Ectodermal cell (in vitro differentiated cells): ENCODE measurements at regions not wholly inside any gene's neighbourhood (a gene's known extent, or its start where the extent isn't known, plus 50 kb on each side); places are given as distances from the start of the nearest gene placed in this dataset.

Source experiments
- H3K27ac ChIP-seq: 2 replicates; pipeline ENCODE4 v1.7.0; 2013; ENCODE audit warnings: mild to moderate bottlenecking, low read depth, low read length; ENCODE audit not compliant: insufficient read depth, poor library complexity, severe bottlenecking
- H3K27me3 ChIP-seq: 2 replicates; pipeline ENCODE4 v1.7.0; 2013; ENCODE audit warnings: mild to moderate bottlenecking, low read length; ENCODE audit not compliant: insufficient read depth, control insufficient read depth, poor library complexity, severe bottlenecking
- H3K36me3 ChIP-seq: one replicate; pipeline ENCODE4 v1.7.0; 2013; ENCODE audit warnings: low read length; ENCODE audit not compliant: control insufficient read depth, insufficient read depth
- H3K4me1 ChIP-seq: one replicate; pipeline ENCODE4 v1.7.0; 2013; ENCODE audit warnings: low read length; ENCODE audit not compliant: control insufficient read depth, insufficient read depth
- H3K4me3 ChIP-seq: 2 replicates; pipeline ENCODE4 v1.7.0; 2013; ENCODE audit warnings: low read depth, low read length, control low read depth; ENCODE audit not compliant: insufficient read depth
- H3K9me3 ChIP-seq: 2 replicates; pipeline ENCODE4 v1.7.0; 2013; ENCODE audit warnings: mild to moderate bottlenecking, low read length, moderate library complexity; ENCODE audit not compliant: control insufficient read depth
- WGBS, 2 experiments: methylation state at CpG; one replicate each; pipeline ENCODE4 v1.1.7; 2013; ENCODE audit warnings: missing lambda C conversion rate in 2 of 2; 5-methylcytosine and 5-hydroxymethylcytosine counted together

GRCh38 chrX:39201305-39201990 is 400.2 kb downstream of the MID1IP1 start:
- Histone ChIP-seq H3K27ac (no peak overlapping the region), H3K4me1 (peaks cover 3% of the 10 kb centered on the region), H3K27me3 (no peaks in the 10 kb centered on the region), H3K4me3 (no peak overlapping the region), H3K9me3 (no peaks in the 10 kb centered on the region), H3K36me3 (no peaks in the 10 kb centered on the region)
- WGBS, 2 experiments: 80 to 88% methylated on average over 4 of the region's 6 CpGs

- no peaks in the 10 kb centered on the region for H3K4me1 ChIP-seq
- no peaks in the 10 kb centered on the region for H3K36me3 ChIP-seq
- H3K27me3 ChIP-seq: no peaks in the 10 kb centered on the region
- H3K9me3 ChIP-seq: no peaks in the 10 kb centered on the region
- no peak overlapping the region for H3K27ac ChIP-seq
- H3K4me3 ChIP-seq: no peak overlapping the region
- WGBS, 2 experiments: 97 to 100% methylated on average over 1 of the region's 1 CpG
These were observed 401.4 kb downstream of the MID1IP1 start for GRCh38 chrX:39202641-39203040.

GRCh38 chrX:39203427-39203826 is 402.2 kb downstream of the MID1IP1 start:
- Histone ChIP-seq H3K36me3 (no peaks in the 10 kb centered on the region), H3K4me1 (no peaks in the 10 kb centered on the region), H3K4me3 (no peak overlapping the region), H3K27me3 (no peaks in the 10 kb centered on the region), H3K9me3 (no peaks in the 10 kb centered on the region), H3K27ac (no peak overlapping the region)
- WGBS, 2 experiments: 90 to 93% methylated on average over 2 to 3 of the region's 3 CpGs

GRCh38 chrX:39204353-39204752 is 403.1 kb downstream of the MID1IP1 start:
- 97 to 100% methylated on average over 2 of the region's 2 CpGs for WGBS, 2 experiments
- H3K36me3 ChIP-seq: no peaks in the 10 kb centered on the region
- no peaks in the 10 kb centered on the region for H3K4me1 ChIP-seq
- H3K27me3 ChIP-seq: no peaks in the 10 kb centered on the region
- H3K4me3 ChIP-seq: no peak overlapping the region
- H3K27ac ChIP-seq: no peak overlapping the region
- no peaks in the 10 kb centered on the region for H3K9me3 ChIP-seq

GRCh38 chrX:39204945-39205344 is 403.7 kb downstream of the MID1IP1 start:
- H3K27me3 ChIP-seq: no peaks in the 10 kb centered on the region
- 93% methylated on average over 1 of the region's 1 CpG for WGBS, 2 experiments
- H3K9me3 ChIP-seq: no peaks in the 10 kb centered on the region
- H3K36me3 ChIP-seq: no peaks in the 10 kb centered on the region
- H3K4me3 ChIP-seq: no peak overlapping the region
- no peak overlapping the region for H3K27ac ChIP-seq
- no peaks in the 10 kb centered on the region for H3K4me1 ChIP-seq

- H3K27me3 ChIP-seq: no peaks in the 10 kb centered on the region
- H3K9me3 ChIP-seq: no peaks in the 10 kb centered on the region
- H3K4me1 ChIP-seq: no peaks in the 10 kb centered on the region
- 87 to 91% methylated on average over 3 to 4 of the region's 4 CpGs for WGBS, 2 experiments
- H3K36me3 ChIP-seq: no peaks in the 10 kb centered on the region
- no peak overlapping the region for H3K27ac ChIP-seq
- H3K4me3 ChIP-seq: no peak overlapping the region
These were observed 404.2 kb downstream of the MID1IP1 start for GRCh38 chrX:39205467-39205866.

GRCh38 chrX:39206399-39207145 is 405.3 kb downstream of the MID1IP1 start:
- H3K27me3 ChIP-seq: no peaks in the 10 kb centered on the region
- H3K4me1 ChIP-seq: no peaks in the 10 kb centered on the region
- H3K4me3 ChIP-seq: no peak overlapping the region
- 93 to 100% methylated on average over 3 to 4 of the region's 4 CpGs for WGBS, 2 experiments
- H3K9me3 ChIP-seq: no peaks in the 10 kb centered on the region
- H3K36me3 ChIP-seq: no peaks in the 10 kb centered on the region
- H3K27ac ChIP-seq: no peak overlapping the region

GRCh38 chrX:39211501-39211900 is 410.2 kb downstream of the MID1IP1 start:
- H3K9me3 ChIP-seq: no peaks in the 10 kb centered on the region
- no peaks in the 10 kb centered on the region for H3K36me3 ChIP-seq
- no peak overlapping the region for H3K4me3 ChIP-seq
- 88 to 91% methylated on average over 1 of the region's 1 CpG for WGBS, 2 experiments
- H3K27ac ChIP-seq: no peak overlapping the region
- peaks cover 4% of the 10 kb centered on the region for H3K4me1 ChIP-seq
- H3K27me3 ChIP-seq: no peaks in the 10 kb centered on the region

GRCh38 chrX:39212456-39212855 is 411.2 kb downstream of the MID1IP1 start:
- peaks cover 4% of the 10 kb centered on the region for H3K4me1 ChIP-seq
- H3K27ac ChIP-seq: no peak overlapping the region
- H3K9me3 ChIP-seq: no peaks in the 10 kb centered on the region
- whole genome bisulfite sequencing, 2 experiments: 100% methylated on average over 1 to 2 of the region's 2 CpGs
- no peaks in the 10 kb centered on the region for H3K36me3 ChIP-seq
- no peaks in the 10 kb centered on the region for H3K27me3 ChIP-seq
- no peak overlapping the region for H3K4me3 ChIP-seq

- Histone ChIP-seq H3K4me1 (peaks cover 4% of the 10 kb centered on the region), H3K4me3 (no peak overlapping the region), H3K9me3 (no peaks in the 10 kb centered on the region), H3K36me3 (no peaks in the 10 kb centered on the region), H3K27me3 (no peaks in the 10 kb centered on the region), H3K27ac (no peak overlapping the region)
- 0 to 33% methylated on average over 2 to 4 of the region's 4 CpGs for WGBS, 2 experiments
These were observed 413.3 kb downstream of the MID1IP1 start for GRCh38 chrX:39214387-39215126.
